ENCODE measurements at regions not wholly inside any gene's neighbourhood (a gene's known extent, or its start where the extent isn't known, plus 50 kb on each side); places are given as distances from the start of the nearest gene placed in this dataset.

- POLR2A ChIA-PET = no interaction called here
- no peak for FAIRE-seq
Observed at GRCh38 chr3:148534089-148534988, 163.4 kb upstream of the AGTR1 start.

GRCh38 chr3:148535001-148535400, 162.7 kb upstream of the AGTR1 start:
- H3K4me2 ChIP-seq = no peak overlapping the region
- no peak for TF ChIP-seq TFCP2L1 (CRISPR knock-in tag; IDR thresholded peaks at IDR 0.05)
- TF ChIP-seq SREBF2 (IDR thresholded peaks at IDR 0.05) = no peak
- no peak for TF ChIP-seq JUN (IDR thresholded peaks at IDR 0.05)
- TF ChIP-seq NR3C1 (IDR thresholded peaks at IDR 0.05) = no peak
- TF ChIP-seq CTCF (IDR thresholded peaks at IDR 0.05) = no peak
- no peak for TF ChIP-seq CHD4 (IDR thresholded peaks at IDR 0.05; ENCODE audit: borderline replicate concordance)
- no peak for TF ChIP-seq USF2 (IDR thresholded peaks at IDR 0.05)
- no peak for TF ChIP-seq FOSB (CRISPR knock-in tag; IDR thresholded peaks at IDR 0.05)
- no peak for TF ChIP-seq TP53 (CRISPR knock-in tag; IDR thresholded peaks at IDR 0.05)
- no peak for TF ChIP-seq HDAC2 (IDR thresholded peaks at IDR 0.05)
- TF ChIP-seq NPAS2 (CRISPR knock-in tag; IDR thresholded peaks at IDR 0.05; ENCODE audit: borderline replicate concordance) = no peak
- TF ChIP-seq RFX5 (IDR thresholded peaks at IDR 0.05) = no peak
- TF ChIP-seq POLR2AphosphoS2 (conservative IDR thresholded peaks at IDR 0.05; ENCODE audit: low read length) = no peak
- TF ChIP-seq SMC3 (IDR thresholded peaks at IDR 0.05) = no peak
- TF ChIP-seq FOXS1 (CRISPR knock-in tag; IDR thresholded peaks at IDR 0.05) = no peak
- no peak for TF ChIP-seq EHMT2 (IDR thresholded peaks at IDR 0.05; ENCODE audit: low read depth)
- no peak for TF ChIP-seq MAFK (IDR thresholded peaks at IDR 0.05; ENCODE audit: partially characterized antibody)
- TF ChIP-seq ZNF302 (CRISPR knock-in tag; IDR thresholded peaks at IDR 0.05) = no peak
- H3K27ac ChIP-seq = no peak overlapping the region
- no peak overlapping the region for H3K4me3 ChIP-seq
- no peaks in the 10 kb centered on the region for H3K9me3 ChIP-seq
- POLR2A ChIA-PET = no interaction called here
- WGBS (ENCODE audit: missing lambda C conversion rate) = 17% methylated on average over 1 of the region's 1 CpG
- H3K4me1 ChIP-seq = no peaks in the 10 kb centered on the region
- ATAC-seq (no peak), DNase-seq (ENCODE audit: low read depth in 1 of 2, low spot score in 1 of 2) (no peak), FAIRE-seq (no peak)
- CTCF ChIA-PET = interaction anchor here (0.6 kb wide), 1 partner anchor 287 kb away, joined by 3 read pairs; no protein-coding TSS in a partner anchor

More at GRCh38 chr3:148534089-148534988, 163.4 kb upstream of the AGTR1 start:
- H3K4me2 ChIP-seq = no peak overlapping the region
- CTCF ChIA-PET = no interaction called here
- 62% methylated on average over 5 of the region's 5 CpGs for WGBS (ENCODE audit: missing lambda C conversion rate)
- no peaks in the 10 kb centered on the region for H3K4me1 ChIP-seq
- no peaks in the 10 kb centered on the region for H3K9me3 ChIP-seq
- TF ChIP-seq KDM1A (IDR thresholded peaks at IDR 0.05; ENCODE audit: low read depth) = no peak
- peak; percentile 50 for TF ChIP-seq MAFK (IDR thresholded peaks at IDR 0.05; ENCODE audit: partially characterized antibody)
- TF ChIP-seq RCOR1 (IDR thresholded peaks at IDR 0.05; ENCODE audit: low read depth, low read length) = no peak
- ATAC-seq (no peak), DNase-seq (ENCODE audit: low read depth in 1 of 2, low spot score in 1 of 2) (no peak)
- H3K4me3 ChIP-seq = no peak overlapping the region
- H3K27ac ChIP-seq = no peak overlapping the region

- FAIRE-seq (no peak), ATAC-seq (no peak), DNase-seq (ENCODE audit: low read depth in 1 of 2, low spot score in 1 of 2) (no peak)
- H3K4me3 ChIP-seq = no peak overlapping the region
- no peak overlapping the region for H3K27ac ChIP-seq
- CTCF ChIA-PET = no interaction called here
- no peak overlapping the region for H3K4me2 ChIP-seq
- 38% methylated on average over 1 of the region's 1 CpG for WGBS (ENCODE audit: missing lambda C conversion rate)
- POLR2A ChIA-PET = no interaction called here
- H3K9me3 ChIP-seq = no peaks in the 10 kb centered on the region
- no peak for TF ChIP-seq HOXA7 (CRISPR knock-in tag; IDR thresholded peaks at IDR 0.05)
- H3K4me1 ChIP-seq = no peaks in the 10 kb centered on the region
Observed at GRCh38 chr3:148540266-148540665, 157.4 kb upstream of the AGTR1 start.
